Panc1 (cell line): ENCODE measurements at regions not wholly inside any gene's neighbourhood (a gene's known extent, or its start where the extent isn't known, plus 50 kb on each side); places are given as distances from the start of the nearest gene placed in this dataset.

ENCODE experiments used
- ATAC-seq: fragments of 200-7000 bp; cut with Tn5 transposase; 2 replicates; pipeline ENCODE4 v1.9.1; 2020; ENCODE audit warnings: mild to moderate bottlenecking, moderate library complexity
- BruUV-seq: library from RNA; stranded (reverse); fragments of 400-500 nt; replicated peaks from 2 replicates; lab custom pipeline; 2021; lab: Mats Ljungman, UMichigan
- CTCF ChIA-PET: fragments of 300-600 bp; sonication (Branson Sonifier 250); formaldehyde crosslinking; loops from one replicate; lab custom pipeline; 2022; ENCODE audit warnings: antibody characterized with exemption; lab: Charles Lee
- POLR2A ChIA-PET: fragments of 300-600 bp; sonication (Branson Sonifier 250); formaldehyde crosslinking; loops from one replicate; lab custom pipeline; 2022; ENCODE audit warnings: antibody characterized with exemption; lab: Charles Lee
- DNase-seq: peaks from one replicate; pipeline ENCODE4 v3.0.0-alpha.2; 2010; ENCODE audit warnings: low read depth, low spot score
- H3K27ac ChIP-seq: 2 replicates; pipeline ENCODE4 v1.5.1; 2011; ENCODE audit warnings: mild to moderate bottlenecking, low read length, inconsistent platforms
- H3K27me3 ChIP-seq: fragments of 200-500 bp; sonication (Bioruptor generic); 2 replicates; pipeline ENCODE4 v1.6.0; 2014; ENCODE audit warnings: low read length, inconsistent platforms; ENCODE audit not compliant: control insufficient read depth, insufficient read depth
- H3K36me3 ChIP-seq: fragments of 200-500 bp; sonication (Bioruptor generic); 2 replicates; pipeline ENCODE4 v1.5.1; 2014; ENCODE audit warnings: inconsistent platforms, mild to moderate bottlenecking, low read length, moderate library complexity; ENCODE audit not compliant: control insufficient read depth, insufficient read depth
- H3K4me1 ChIP-seq: 2 replicates; pipeline ENCODE4 v1.5.1; 2011; ENCODE audit warnings: inconsistent platforms, mild to moderate bottlenecking, low read length, moderate library complexity; ENCODE audit not compliant: control insufficient read depth, insufficient read depth
- H3K4me3 ChIP-seq, 2 experiments: 2 replicates each; pipeline ENCODE4 v1.5.1; 2011 to 2012; ENCODE audit warnings: low read depth in 2 of 2, low read length in 2 of 2, mild to moderate bottlenecking in 2 of 2, inconsistent platforms in 1 of 2, moderate library complexity in 1 of 2
- H3K9me3 ChIP-seq: fragments of 200-500 bp; sonication (Bioruptor generic); 2 replicates; pipeline ENCODE4 v1.5.1; 2014; ENCODE audit warnings: low read depth, mild to moderate bottlenecking, inconsistent platforms, low read length, moderate library complexity; ENCODE audit not compliant: control insufficient read depth, insufficient read depth
- CTCF ChIP-seq: fragments of 450-650 bp; IDR thresholded peaks from 2 replicates; pipeline ENCODE4 v1.5.1; 2017; ENCODE audit warnings: mild to moderate bottlenecking
- POLR2AphosphoS5 ChIP-seq: IDR thresholded peaks from 2 replicates; pipeline ENCODE4 v1.6.1; 2012; ENCODE audit warnings: mild to moderate bottlenecking, low read depth, low read length, moderate library complexity
- REST ChIP-seq, 2 experiments: IDR thresholded peaks; 2 replicates each; pipeline ENCODE4 v1.6.1; 2011 to 2012; ENCODE audit warnings: low read depth in 2 of 2, control low read depth in 1 of 2, low read length in 1 of 2, mild to moderate bottlenecking in 1 of 2, moderate library complexity in 1 of 2; ENCODE audit not compliant: insufficient read depth in 1 of 2
- SIN3A ChIP-seq: IDR thresholded peaks from 2 replicates; pipeline ENCODE4 v1.6.1; 2012; ENCODE audit warnings: low read depth, mild to moderate bottlenecking, low read length, moderate library complexity, borderline replicate concordance; ENCODE audit not compliant: insufficient read depth
- TCF7L2 ChIP-seq: IDR thresholded peaks from 2 replicates; pipeline ENCODE4 v1.6.1; 2011; ENCODE audit warnings: mild to moderate bottlenecking, low read depth, low read length, inconsistent platforms
- in situ Hi-C: cut with HindIII; loops from 2 replicates; pipeline ENCODE4 v1.10.0; 2016; ENCODE audit warnings: low sequenced_read_pairs, low pct_unique_long_range_greater_than_20kb
- intact Hi-C: fragments of 100-400 bp; cut with micrococcal nuclease; formaldehyde crosslinking; loops from one replicate; pipeline ENCODE4 v1.10.0; 2022; ENCODE audit not compliant: unreplicated experiment

GRCh38 chr6:110530671-110531070 lies 54.3 kb upstream of the SLC22A16 start:
- DNase-seq (no peak), ATAC-seq (no peak)
- Histone ChIP-seq H3K4me3 (no peak overlapping the region), H3K27me3 (no peaks in the 10 kb centered on the region), H3K9me3 (peaks cover 4% of the 10 kb centered on the region; the same call in 1 of the 2 replicates), H3K27ac (no peak overlapping the region), H3K4me1 (peaks cover 17% of the 10 kb centered on the region), H3K36me3 (no peaks in the 10 kb centered on the region)
- no peak for TF ChIP-seq CTCF
- no peak for TF ChIP-seq SIN3A
- TF ChIP-seq POLR2AphosphoS5 = no peak
- TF ChIP-seq REST (IDR thresholded peaks at IDR 0.05; ENCODE audit: insufficient read depth in 1 of 2, low read depth in 2 of 2, low read length in 1 of 2) = no peak
- no peak for TF ChIP-seq TCF7L2
- ChIA-PET POLR2A (no interaction called here), CTCF (no interaction called here)
- in situ Hi-C loops (loop anchor here (5.0 to 10.0 kb wide), 2 partner anchors 144 to 347 kb away; no protein-coding TSS in a partner anchor), intact Hi-C loops (no loop called here)
- BruUV-seq = no TSS peak

GRCh38 chr6:110529907-110530306 lies 53.5 kb upstream of the SLC22A16 start:
- Histone ChIP-seq H3K36me3 (no peaks in the 10 kb centered on the region), H3K27me3 (no peaks in the 10 kb centered on the region), H3K4me3 (no peak overlapping the region), H3K27ac (peak overlapping the region; percentile 15), H3K9me3 (peaks cover under 1% of the 10 kb centered on the region; the same call in 1 of the 2 replicates), H3K4me1 (peaks cover 17% of the 10 kb centered on the region)
- DNase-seq (no peak), ATAC-seq (no peak)
- no TSS peak for BruUV-seq
- POLR2A ChIA-PET = interaction anchor here (0.6 kb wide), 1 partner anchor 426 kb away, joined by 4 read pairs; no protein-coding TSS in a partner anchor
- intact Hi-C loops (loop anchor here (2.0 to 10.0 kb wide), 3 partner anchors 152 to 675 kb away; no protein-coding TSS in a partner anchor), in situ Hi-C loops (loop anchor here (5.0 to 10.0 kb wide), 2 partner anchors 145 to 347 kb away; no protein-coding TSS in a partner anchor)
- TF ChIP-seq REST (IDR thresholded peaks at IDR 0.05; ENCODE audit: insufficient read depth in 1 of 2, low read depth in 2 of 2, low read length in 1 of 2) (no peak), POLR2AphosphoS5 (no peak), SIN3A (no peak), CTCF (no peak), TCF7L2 (no peak)
- CTCF ChIA-PET = no interaction called here
